NCI-H2196 treated with DMSO at 0.1 percent for 48 hours (cell line): ENCODE measurements at regions not wholly inside any gene's neighbourhood (a gene's known extent, or its start where the extent isn't known, plus 50 kb on each side); places are given as distances from the start of the nearest gene placed in this dataset.
"Not testable (repeated sequence)": the region's sequence is repeated elsewhere in the genome, so short reads cannot be mapped to it uniquely, and the experiment has no call there.

Experiments used
- DNase-seq: peaks from one replicate; lab custom pipeline; 2025; ENCODE audit not compliant: unreplicated experiment; lab: John Stamatoyannopoulos, UW

DNA sequence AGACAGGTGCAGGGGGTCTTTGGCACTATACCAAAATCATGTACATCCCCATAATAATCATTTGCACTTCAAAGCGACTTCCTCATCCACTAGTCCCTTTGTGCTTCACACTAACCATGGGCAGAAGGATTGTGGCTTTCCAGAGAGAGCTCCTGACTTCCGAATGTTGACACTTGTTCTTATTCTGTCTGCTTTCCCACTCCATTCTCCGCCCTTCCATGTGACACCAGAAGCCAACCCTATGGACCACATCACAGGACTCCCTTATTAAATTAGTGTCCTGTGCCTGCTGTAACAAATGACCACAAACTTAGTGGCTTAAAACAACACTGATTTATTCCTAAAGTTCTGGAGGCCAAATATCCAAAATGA, 91.6 kb downstream of the CMC2 start:
- no peak for DNase-seq

- no peak for DNase-seq
Observed at GRCh38 chr16:80914379-80915078, 92.2 kb downstream of the CMC2 start.

DNA sequence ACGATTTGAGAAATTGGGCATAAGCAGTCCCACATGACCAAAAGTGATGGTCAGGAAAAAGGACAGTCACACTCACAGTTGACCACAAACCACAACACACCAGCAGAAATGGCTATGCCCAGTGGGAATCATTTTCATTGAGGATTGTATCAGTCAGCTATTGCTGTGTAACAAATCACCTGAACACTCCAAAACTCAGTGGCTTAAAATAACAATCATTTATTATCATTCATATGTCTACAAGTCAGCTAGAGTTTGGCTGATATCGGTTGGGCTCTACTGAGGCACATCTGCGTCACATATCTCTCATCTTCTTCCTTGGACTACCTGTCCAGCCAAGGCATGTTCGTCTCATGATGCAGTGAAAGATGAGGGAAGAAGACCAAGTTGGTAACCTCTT, 93.3 kb downstream of the CMC2 start:
- no peak for DNase-seq

- DNase-seq, result no peak
Observed at GRCh38 chr16:80912651-80913050, 94.0 kb downstream of the CMC2 start.

DNA sequence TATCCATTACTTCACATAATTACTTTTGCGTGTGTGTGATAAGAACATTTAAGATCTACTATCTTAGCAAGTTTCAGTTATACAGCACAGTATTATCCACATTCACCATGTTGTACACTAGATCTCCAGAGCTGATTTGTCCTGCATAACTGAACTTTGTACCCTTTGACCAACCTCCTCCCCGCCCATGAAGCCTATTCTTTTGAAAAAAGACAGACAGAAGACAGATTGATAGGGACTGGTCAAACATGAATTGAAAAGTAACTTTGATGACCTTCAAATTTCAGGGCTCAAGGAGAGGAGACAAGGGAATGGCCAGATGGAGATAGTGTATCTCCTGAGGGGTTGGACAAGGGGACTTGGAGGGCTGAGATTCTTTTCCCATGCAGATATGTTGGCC, 96.3 kb downstream of the CMC2 start:
- DNase-seq, result no peak

- DNase-seq, result no peak
Observed at GRCh38 chr16:80909720-80910119, 97.0 kb downstream of the CMC2 start.

DNA sequence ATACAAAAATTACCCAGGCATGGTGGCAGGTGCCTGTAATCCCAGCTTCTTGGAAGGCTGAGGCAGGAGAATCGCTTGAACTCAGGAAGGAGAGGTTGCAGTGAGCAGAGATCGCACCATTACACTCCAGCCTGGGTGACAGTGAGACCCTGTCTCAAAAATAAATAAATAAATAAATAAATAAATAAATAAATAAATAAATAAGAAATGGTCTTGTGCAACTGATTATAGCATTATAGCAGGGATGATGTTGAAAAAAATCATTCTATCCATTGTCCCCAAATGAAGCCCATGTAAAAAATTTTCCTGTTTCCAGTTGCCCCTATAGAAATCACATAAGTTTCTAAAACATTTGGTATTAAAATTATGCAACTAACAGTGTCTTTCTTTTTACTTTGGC, 100.5 kb downstream of the CMC2 start:
- DNase-seq, result not testable (repeated sequence)

DNA sequence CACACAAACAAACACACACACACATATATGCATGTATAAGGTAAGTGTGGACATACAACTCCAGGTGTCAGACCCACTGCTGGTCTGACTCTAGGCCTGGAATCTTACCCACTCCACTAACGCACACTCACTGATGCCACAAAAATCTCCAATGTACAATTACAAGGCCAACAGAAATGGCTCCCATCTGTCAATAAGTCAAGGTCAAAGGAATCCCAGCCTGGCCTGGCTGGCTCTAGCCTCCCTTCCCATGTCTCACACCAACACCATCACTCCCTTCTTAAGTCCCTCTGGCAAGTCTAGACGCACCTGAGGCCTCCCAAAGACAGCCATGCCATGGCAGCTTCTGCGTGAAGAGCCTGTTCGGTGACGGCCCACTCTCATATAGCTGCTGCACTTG, 99.2 kb upstream of the CDYL2 start:
- DNase-seq, result no peak

GRCh38 chr16:80902306-80903110, 98.1 kb upstream of the CDYL2 start:
- no peak for DNase-seq

DNA sequence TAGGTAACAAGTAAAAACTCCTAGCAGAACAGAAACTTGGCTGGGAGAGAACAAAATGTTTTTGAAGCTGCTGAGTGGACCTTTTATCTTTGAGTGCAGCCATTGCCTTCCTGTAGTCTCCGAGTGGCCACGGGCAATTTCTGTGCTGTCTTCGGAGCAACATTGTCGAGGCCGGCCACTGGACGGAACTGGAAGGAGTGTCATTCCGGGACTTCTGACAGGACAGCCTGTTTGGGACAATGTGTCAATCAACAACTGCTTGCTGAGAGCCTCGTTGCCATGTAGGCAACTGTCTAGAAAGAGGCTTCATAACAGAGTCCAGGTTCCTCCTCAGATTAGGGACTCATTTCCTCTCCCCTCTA, 96.2 kb upstream of the CDYL2 start:
- DNase-seq, result no peak

DNA sequence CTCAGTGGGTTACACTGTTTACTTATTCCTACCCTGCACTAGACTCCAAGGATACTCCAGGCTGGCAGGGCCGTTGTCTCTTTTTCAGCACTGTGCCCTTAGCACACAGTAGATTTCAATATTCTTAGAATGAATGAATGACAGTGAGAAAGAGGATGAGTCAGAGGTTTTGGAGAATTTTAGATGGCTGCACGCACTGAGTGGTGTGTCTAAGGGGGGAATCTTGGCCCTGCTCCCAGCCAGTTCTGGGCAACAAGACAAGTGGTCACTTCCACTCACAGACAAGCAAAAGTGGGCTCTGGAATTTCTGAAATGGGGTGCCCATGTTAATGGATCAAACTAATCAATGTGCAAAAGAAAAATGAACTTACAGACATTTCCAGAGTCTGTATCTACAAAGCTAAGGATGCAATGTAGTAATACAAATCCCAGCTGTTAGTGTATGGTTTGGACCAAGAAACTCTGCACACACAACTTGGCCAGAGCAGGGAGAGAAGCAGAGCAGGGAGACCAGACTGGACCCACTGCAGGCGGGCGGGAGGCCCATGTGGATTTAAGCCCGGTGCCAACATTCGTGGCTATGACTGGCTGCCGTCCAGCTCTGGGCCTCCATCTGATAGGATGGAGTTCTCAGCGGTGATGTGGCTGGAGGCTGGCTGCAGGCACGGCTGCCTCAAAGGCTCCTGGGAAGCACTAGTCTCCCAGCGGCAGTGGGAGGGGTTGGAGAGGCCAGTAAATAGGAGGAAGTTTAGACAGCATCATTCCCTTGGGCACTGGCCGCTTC, 95.6 kb upstream of the CDYL2 start:
- peak; percentile 28 for DNase-seq

- no peak for DNase-seq
Observed at GRCh38 chr16:80896776-80897175, 92.4 kb upstream of the CDYL2 start.

GRCh38 chr16:80894091-80894490, 89.7 kb upstream of the CDYL2 start:
- DNase-seq, result no peak

DNA sequence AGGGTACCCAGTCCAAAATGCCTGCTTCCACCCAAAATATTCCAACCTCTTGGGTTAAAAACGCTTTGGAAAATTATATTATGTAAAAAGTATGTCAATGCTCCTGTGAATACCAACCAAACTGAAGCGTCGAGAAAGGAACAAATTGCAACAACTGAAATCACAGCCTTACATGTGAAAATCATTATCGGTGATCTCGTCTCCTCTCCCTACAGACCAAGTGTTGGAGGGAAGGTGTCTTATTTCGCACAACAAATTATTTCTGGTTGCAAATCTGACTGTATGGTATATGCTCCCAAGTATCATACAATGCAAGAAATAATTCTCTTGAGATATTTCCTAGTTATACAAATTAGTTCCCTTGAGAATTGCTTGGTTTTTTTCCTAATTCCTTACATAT, 89.3 kb upstream of the CDYL2 start:
- no peak for DNase-seq

GRCh38 chr16:80892395-80892794, 88.0 kb upstream of the CDYL2 start:
- DNase-seq, result not testable (repeated sequence)

- DNase-seq, result no peak
Observed at GRCh38 chr16:80889779-80890359, 85.5 kb upstream of the CDYL2 start.

GRCh38 chr16:80887062-80887461, 82.7 kb upstream of the CDYL2 start:
- DNase-seq, result no peak

DNA sequence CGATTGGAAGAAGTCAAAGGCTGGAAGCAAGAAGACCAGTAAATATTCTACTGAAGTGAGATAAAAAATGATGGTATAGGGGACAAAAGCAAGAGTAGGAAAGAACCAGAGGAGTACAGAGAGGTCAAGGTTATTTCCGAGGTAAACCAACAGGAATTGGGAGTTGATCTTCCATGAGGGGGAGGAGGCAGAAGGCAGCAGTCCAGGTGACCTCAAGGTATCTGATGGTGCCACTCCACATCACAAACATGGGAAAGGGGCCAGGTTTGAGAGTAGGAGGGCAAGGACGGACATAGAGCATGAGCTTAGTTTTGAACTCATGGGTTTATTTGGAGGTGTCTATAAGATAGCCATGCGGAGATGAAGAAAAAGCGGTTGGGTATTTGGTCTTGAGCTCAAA, 79.4 kb upstream of the CDYL2 start:
- DNase-seq, result no peak

- no peak for DNase-seq
Observed at GRCh38 chr16:80883159-80883642, 78.8 kb upstream of the CDYL2 start.

DNA sequence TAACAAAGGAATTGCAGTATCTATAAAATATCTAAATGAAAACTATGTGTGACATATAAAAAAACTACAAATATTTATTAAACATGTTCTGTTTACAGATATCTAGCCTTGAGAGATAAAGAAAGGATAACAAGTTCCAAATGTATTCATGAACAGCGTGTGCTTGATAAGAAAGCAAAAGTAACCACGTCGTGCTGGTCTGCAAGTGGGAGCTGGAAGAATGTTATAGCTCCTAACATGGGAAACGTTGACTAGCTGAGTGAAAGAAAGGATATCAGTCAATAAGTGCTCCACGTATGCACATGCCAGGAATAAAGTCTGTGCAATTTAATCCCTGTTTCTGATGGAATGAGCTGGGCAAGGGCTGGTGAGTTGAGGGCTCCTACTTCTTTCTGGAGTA, 71.2 kb upstream of the CDYL2 start:
- DNase-seq, result no peak

- no peak for DNase-seq
Observed at GRCh38 chr16:80874925-80875324, 70.5 kb upstream of the CDYL2 start.
